ENCODE measurements at regions not wholly inside any gene's neighbourhood (a gene's known extent, or its start where the extent isn't known, plus 50 kb on each side); places are given as distances from the start of the nearest gene placed in this dataset.

DNA sequence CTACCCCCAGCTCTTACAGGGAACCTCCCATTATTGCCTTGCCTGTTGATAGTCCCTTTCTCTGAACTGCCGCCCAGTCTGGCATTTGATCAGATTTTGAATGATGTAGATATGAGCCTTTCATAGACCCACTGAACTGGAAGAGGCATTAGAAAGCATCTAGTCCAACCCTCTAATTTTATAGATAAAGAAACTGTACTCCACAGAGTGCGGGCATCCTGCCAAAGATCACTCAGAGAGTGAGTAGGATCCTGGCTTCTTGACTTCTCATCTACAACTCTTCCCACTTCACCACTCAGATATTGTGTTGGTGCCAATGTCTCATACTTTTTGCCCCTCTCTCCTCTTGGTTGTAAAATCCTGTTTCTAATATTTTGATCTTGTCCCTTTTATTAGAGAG lies 179.2 kb upstream of the BMP2 start:
- Histone ChIP-seq H3K23ac (ENCODE audit: low read depth, low read length, poor library complexity) (no peak overlapping the region), H4K91ac (ENCODE audit: low read depth, low read length, poor library complexity) (no peak overlapping the region), H3K4me1 (ENCODE audit: control insufficient read depth in 2 of 2, insufficient read depth in 1 of 2, low read depth in 1 of 2, low read length in 2 of 2) (no peaks in the 10 kb centered on the region), H3K14ac (ENCODE audit: low read length) (no peak overlapping the region), H2BK15ac (ENCODE audit: low read length) (no peak overlapping the region), H3K9ac (ENCODE audit: low read depth, low read length, poor library complexity) (no peak overlapping the region), H2BK12ac (ENCODE audit: low read length) (no peak overlapping the region), H4K8ac (ENCODE audit: low read depth, low read length) (no peak overlapping the region), H3K79me1 (ENCODE audit: low read depth, low read length) (no peaks in the 10 kb centered on the region), H2BK5ac (ENCODE audit: low read length) (no peak overlapping the region), H2AK5ac (ENCODE audit: low read depth, low read length) (no peak overlapping the region), H2AFZ (ENCODE audit: low read length) (no peak overlapping the region), H3K4me2 (ENCODE audit: insufficient read depth, low read length, poor library complexity, severe bottlenecking) (no peak overlapping the region), H3K4me3 (ENCODE audit: low read length in 2 of 2) (no peak overlapping the region), H3K27ac (replicated peaks; ENCODE audit: low read length) (no peak overlapping the region), H3K36me3 (replicated peaks in 1 of 2; ENCODE audit: control insufficient read depth in 2 of 2, insufficient read depth in 2 of 2, low read length in 2 of 2) (no peaks in the 10 kb centered on the region), H2BK120ac (ENCODE audit: low read depth, low read length) (no peak overlapping the region), H3K9me3 (replicated peaks in 1 of 2; ENCODE audit: control insufficient read depth in 2 of 2, insufficient read depth in 1 of 2, low read depth in 1 of 2, low read length in 2 of 2) (no peaks in the 10 kb centered on the region), H3K27me3 (ENCODE audit: control insufficient read depth in 3 of 3, insufficient read depth in 3 of 3, low read depth in 1 of 3, low read length in 3 of 3) (no peaks in the 10 kb centered on the region), H3K4ac (ENCODE audit: low read length) (no peak overlapping the region), H3K18ac (ENCODE audit: low read length) (no peak overlapping the region)
- DNase-seq (ENCODE audit: low spot score) = no peak
- no CpG with 5 or more reads among the region's 2 CpGs for WGBS, 2 donors (ENCODE audit: extremely low coverage in 2 of 2, insufficient read length in 2 of 2, insufficient replicate concordance in 1 of 2)

- H4K91ac ChIP-seq (ENCODE audit: low read depth, low read length, poor library complexity) = no peak overlapping the region
- H3K9ac ChIP-seq (ENCODE audit: low read depth, low read length, poor library complexity) = no peak overlapping the region
- no peaks in the 10 kb centered on the region for H3K4me1 ChIP-seq (ENCODE audit: control insufficient read depth in 2 of 2, insufficient read depth in 1 of 2, low read depth in 1 of 2, low read length in 2 of 2)
- H2BK120ac ChIP-seq (ENCODE audit: low read depth, low read length) = no peak overlapping the region
- no peak overlapping the region for H2AK5ac ChIP-seq (ENCODE audit: low read depth, low read length)
- no peak overlapping the region for H2BK5ac ChIP-seq (ENCODE audit: low read length)
- no peak overlapping the region for H2BK12ac ChIP-seq (ENCODE audit: low read length)
- DNase-seq (ENCODE audit: low spot score) = peak; percentile 65
- H3K79me1 ChIP-seq (ENCODE audit: low read depth, low read length) = no peaks in the 10 kb centered on the region
- H3K36me3 ChIP-seq (replicated peaks in 1 of 2; ENCODE audit: control insufficient read depth in 2 of 2, insufficient read depth in 2 of 2, low read length in 2 of 2) = no peaks in the 10 kb centered on the region
- no peak overlapping the region for H4K8ac ChIP-seq (ENCODE audit: low read depth, low read length)
- no peaks in the 10 kb centered on the region for H3K27me3 ChIP-seq (ENCODE audit: control insufficient read depth in 3 of 3, insufficient read depth in 3 of 3, low read depth in 1 of 3, low read length in 3 of 3)
- H3K27ac ChIP-seq (replicated peaks; ENCODE audit: low read length) = no peak overlapping the region
- no peak overlapping the region for H3K23ac ChIP-seq (ENCODE audit: low read depth, low read length, poor library complexity)
- H3K18ac ChIP-seq (ENCODE audit: low read length) = no peak overlapping the region
- no peak overlapping the region for H3K4ac ChIP-seq (ENCODE audit: low read length)
- H3K9me3 ChIP-seq (replicated peaks in 1 of 2; ENCODE audit: control insufficient read depth in 2 of 2, insufficient read depth in 1 of 2, low read depth in 1 of 2, low read length in 2 of 2) = no peaks in the 10 kb centered on the region
- H2BK15ac ChIP-seq (ENCODE audit: low read length) = no peak overlapping the region
- H3K14ac ChIP-seq (ENCODE audit: low read length) = no peak overlapping the region
- WGBS, 2 donors (ENCODE audit: extremely low coverage in 2 of 2, insufficient read length in 2 of 2, insufficient replicate concordance in 1 of 2) = no CpG with 5 or more reads among the region's 6 CpGs
- no peak overlapping the region for H2AFZ ChIP-seq (ENCODE audit: low read length)
- no peak overlapping the region for H3K4me2 ChIP-seq (ENCODE audit: insufficient read depth, low read length, poor library complexity, severe bottlenecking)
- H3K4me3 ChIP-seq (ENCODE audit: low read length in 2 of 2) = no peak overlapping the region
Observed at GRCh38 chr20:6583134-6583738, 184.2 kb upstream of the BMP2 start.

GRCh38 chr20:6582449-6582848 lies 185.0 kb upstream of the BMP2 start:
- WGBS, 2 donors (ENCODE audit: extremely low coverage in 2 of 2, insufficient read length in 2 of 2, insufficient replicate concordance in 1 of 2) = no CpG with 5 or more reads among the region's 2 CpGs
- Histone ChIP-seq H3K9ac (ENCODE audit: low read depth, low read length, poor library complexity) (no peak overlapping the region), H3K4me1 (ENCODE audit: control insufficient read depth in 2 of 2, insufficient read depth in 1 of 2, low read depth in 1 of 2, low read length in 2 of 2) (no peaks in the 10 kb centered on the region), H3K27me3 (ENCODE audit: control insufficient read depth in 3 of 3, insufficient read depth in 3 of 3, low read depth in 1 of 3, low read length in 3 of 3) (no peaks in the 10 kb centered on the region), H2BK5ac (ENCODE audit: low read length) (no peak overlapping the region), H3K23ac (ENCODE audit: low read depth, low read length, poor library complexity) (no peak overlapping the region), H2AFZ (ENCODE audit: low read length) (no peak overlapping the region), H3K18ac (ENCODE audit: low read length) (no peak overlapping the region), H3K4me2 (ENCODE audit: insufficient read depth, low read length, poor library complexity, severe bottlenecking) (no peak overlapping the region), H2BK15ac (ENCODE audit: low read length) (no peak overlapping the region), H2AK5ac (ENCODE audit: low read depth, low read length) (no peak overlapping the region), H3K4ac (ENCODE audit: low read length) (no peak overlapping the region), H4K91ac (ENCODE audit: low read depth, low read length, poor library complexity) (no peak overlapping the region), H4K8ac (ENCODE audit: low read depth, low read length) (no peak overlapping the region), H3K14ac (ENCODE audit: low read length) (no peak overlapping the region), H3K36me3 (replicated peaks in 1 of 2; ENCODE audit: control insufficient read depth in 2 of 2, insufficient read depth in 2 of 2, low read length in 2 of 2) (no peaks in the 10 kb centered on the region), H3K27ac (replicated peaks; ENCODE audit: low read length) (no peak overlapping the region), H3K79me1 (ENCODE audit: low read depth, low read length) (no peaks in the 10 kb centered on the region), H3K9me3 (replicated peaks in 1 of 2; ENCODE audit: control insufficient read depth in 2 of 2, insufficient read depth in 1 of 2, low read depth in 1 of 2, low read length in 2 of 2) (no peaks in the 10 kb centered on the region), H3K4me3 (ENCODE audit: low read length in 2 of 2) (no peak overlapping the region), H2BK12ac (ENCODE audit: low read length) (no peak overlapping the region), H2BK120ac (ENCODE audit: low read depth, low read length) (no peak overlapping the region)
- DNase-seq (ENCODE audit: low spot score) = no peak

GRCh38 chr20:6580486-6580885 lies 187.0 kb upstream of the BMP2 start:
- Histone ChIP-seq H3K9me3 (replicated peaks in 1 of 2; ENCODE audit: control insufficient read depth in 2 of 2, insufficient read depth in 1 of 2, low read depth in 1 of 2, low read length in 2 of 2) (no peaks in the 10 kb centered on the region), H3K36me3 (replicated peaks in 1 of 2; ENCODE audit: control insufficient read depth in 2 of 2, insufficient read depth in 2 of 2, low read length in 2 of 2) (no peaks in the 10 kb centered on the region), H3K23ac (ENCODE audit: low read depth, low read length, poor library complexity) (no peak overlapping the region), H3K9ac (ENCODE audit: low read depth, low read length, poor library complexity) (no peak overlapping the region), H3K4me1 (ENCODE audit: control insufficient read depth in 2 of 2, insufficient read depth in 1 of 2, low read depth in 1 of 2, low read length in 2 of 2) (peaks cover 0 to 5% of the 10 kb centered on the region in 2 donors), H2AK5ac (ENCODE audit: low read depth, low read length) (no peak overlapping the region), H4K8ac (ENCODE audit: low read depth, low read length) (no peak overlapping the region), H3K79me1 (ENCODE audit: low read depth, low read length) (no peaks in the 10 kb centered on the region), H3K14ac (ENCODE audit: low read length) (no peak overlapping the region), H2BK120ac (ENCODE audit: low read depth, low read length) (no peak overlapping the region), H2AFZ (ENCODE audit: low read length) (no peak overlapping the region), H3K4me2 (ENCODE audit: insufficient read depth, low read length, poor library complexity, severe bottlenecking) (no peak overlapping the region), H3K18ac (ENCODE audit: low read length) (no peak overlapping the region), H3K27me3 (ENCODE audit: control insufficient read depth in 3 of 3, insufficient read depth in 3 of 3, low read depth in 1 of 3, low read length in 3 of 3) (no peaks in the 10 kb centered on the region), H4K91ac (ENCODE audit: low read depth, low read length, poor library complexity) (no peak overlapping the region), H2BK15ac (ENCODE audit: low read length) (no peak overlapping the region), H3K4me3 (ENCODE audit: low read length in 2 of 2) (no peak overlapping the region), H3K27ac (replicated peaks; ENCODE audit: low read length) (no peak overlapping the region), H2BK12ac (ENCODE audit: low read length) (no peak overlapping the region), H2BK5ac (ENCODE audit: low read length) (no peak overlapping the region), H3K4ac (ENCODE audit: low read length) (no peak overlapping the region)
- DNase-seq (ENCODE audit: low spot score) = no peak
- no CpG with 5 or more reads among the region's 4 CpGs for WGBS, 2 donors (ENCODE audit: extremely low coverage in 2 of 2, insufficient read length in 2 of 2, insufficient replicate concordance in 1 of 2)
